GM18858 (cell line): ENCODE measurements at regions not wholly inside any gene's neighbourhood (a gene's known extent, or its start where the extent isn't known, plus 50 kb on each side); places are given as distances from the start of the nearest gene placed in this dataset.

ENCODE experiments used
- ATAC-seq: cut with Tn5 transposase; IDR thresholded peaks from one replicate; pipeline ENCODE4 v1.9.1; 2021; ENCODE audit not compliant: unreplicated experiment

- no peak for ATAC-seq
These were observed 54.8 kb upstream of the DOCK10 start for GRCh38 chr2:225097035-225097434.
